Smooth muscle cell (in vitro differentiated cells): ENCODE measurements at regions not wholly inside any gene's neighbourhood (a gene's known extent, or its start where the extent isn't known, plus 50 kb on each side); places are given as distances from the start of the nearest gene placed in this dataset.

Source experiments
- DNase-seq: peaks from one replicate; lab custom pipeline; 2025; ENCODE audit not compliant: unreplicated experiment; lab: John Stamatoyannopoulos, UW
- H2AFZ ChIP-seq: fragments of 200-600 bp; sonication (generic); 2 replicates; pipeline ENCODE4 v1.6.0; 2016; ENCODE audit warnings: antibody characterized with exemption, low read depth, mild to moderate bottlenecking
- H3F3A ChIP-seq: fragments of 200-600 bp; sonication (generic); 2 replicates; pipeline ENCODE4 v1.6.0; 2017; ENCODE audit warnings: antibody characterized with exemption, low read depth
- H3K27ac ChIP-seq: fragments of 200-600 bp; sonication (generic); 2 replicates; pipeline ENCODE4 v1.5.1; 2016; ENCODE audit warnings: low read depth, mild to moderate bottlenecking
- H3K27me3 ChIP-seq: fragments of 200-600 bp; sonication (generic); 2 replicates; pipeline ENCODE4 v1.6.1; 2016; ENCODE audit warnings: low read depth, mild to moderate bottlenecking
- H3K36me3 ChIP-seq: fragments of 200-600 bp; sonication (generic); 2 replicates; pipeline ENCODE4 v1.5.1; 2016; ENCODE audit warnings: low read depth
- H3K4me1 ChIP-seq: fragments of 200-600 bp; sonication (generic); 2 replicates; pipeline ENCODE4 v1.5.1; 2016; ENCODE audit warnings: low read depth
- H3K4me2 ChIP-seq: fragments of 200-600 bp; sonication (generic); 2 replicates; pipeline ENCODE4 v1.6.0; 2016; ENCODE audit warnings: mild to moderate bottlenecking
- H3K4me3 ChIP-seq: fragments of 200-600 bp; sonication (generic); 2 replicates; pipeline ENCODE4 v1.5.1; 2016; ENCODE audit warnings: mild to moderate bottlenecking
- H3K79me2 ChIP-seq: fragments of 200-600 bp; sonication (generic); 2 replicates; pipeline ENCODE4 v1.6.0; 2016; ENCODE audit warnings: low read depth, mild to moderate bottlenecking
- H3K9ac ChIP-seq: fragments of 200-600 bp; sonication (generic); 2 replicates; pipeline ENCODE4 v1.6.0; 2016; ENCODE audit warnings: low read depth
- H3K9me3 ChIP-seq: fragments of 200-600 bp; sonication (generic); replicated peaks from 2 replicates; pipeline ENCODE4 v1.5.1; 2016; ENCODE audit warnings: low read depth
- H4K20me1 ChIP-seq: fragments of 200-600 bp; sonication (generic); 2 replicates; pipeline ENCODE4 v1.6.0; 2016; ENCODE audit warnings: low read depth
- CTCF ChIP-seq: fragments of 200-600 bp; sonication (generic); IDR thresholded peaks from 2 replicates; pipeline ENCODE4 v1.5.1; 2017; ENCODE audit warnings: borderline replicate concordance, mild to moderate bottlenecking, antibody characterized with exemption; ENCODE audit not compliant: insufficient read depth, poor library complexity, severe bottlenecking
- WGBS: methylation state at CpG from one replicate; pipeline ENCODE4 v1.1.7; 2016; ENCODE audit warnings: low lambda C conversion rate; 5-methylcytosine and 5-hydroxymethylcytosine counted together

GRCh38 chr11:37286890-37287289 lies 688.9 kb upstream of the RAG2 start:
- Histone ChIP-seq H3K9me3 (no peaks in the 10 kb centered on the region), H3K79me2 (no peaks in the 10 kb centered on the region), H2AFZ (no peak overlapping the region), H3F3A (no peaks in the 10 kb centered on the region), H3K4me3 (no peak overlapping the region), H3K27me3 (no peaks in the 10 kb centered on the region), H3K9ac (no peak overlapping the region), H3K36me3 (no peaks in the 10 kb centered on the region), H3K27ac (no peak overlapping the region), H4K20me1 (no peaks in the 10 kb centered on the region), H3K4me1 (no peaks in the 10 kb centered on the region), H3K4me2 (no peak overlapping the region)
- TF ChIP-seq CTCF: no peak
- WGBS: 84% methylated on average over 3 of the region's 3 CpGs
- DNase-seq: no peak

GRCh38 chr11:37282367-37282766 lies 684.3 kb upstream of the RAG2 start:
- H3K9ac ChIP-seq: no peak overlapping the region
- H3K4me3 ChIP-seq: no peak overlapping the region
- no peaks in the 10 kb centered on the region for H3K27me3 ChIP-seq
- no peaks in the 10 kb centered on the region for H3F3A ChIP-seq
- H3K4me2 ChIP-seq: no peak overlapping the region
- no peaks in the 10 kb centered on the region for H3K36me3 ChIP-seq
- no peak overlapping the region for H3K27ac ChIP-seq
- TF ChIP-seq CTCF: no peak
- no peak overlapping the region for H2AFZ ChIP-seq
- no peaks in the 10 kb centered on the region for H3K9me3 ChIP-seq
- H3K79me2 ChIP-seq: no peaks in the 10 kb centered on the region
- no peaks in the 10 kb centered on the region for H3K4me1 ChIP-seq
- no peaks in the 10 kb centered on the region for H4K20me1 ChIP-seq
- DNase-seq: no peak

- no peaks in the 10 kb centered on the region for H4K20me1 ChIP-seq
- no peak overlapping the region for H3K27ac ChIP-seq
- H3K4me2 ChIP-seq: no peak overlapping the region
- TF ChIP-seq CTCF: no peak
- no peaks in the 10 kb centered on the region for H3F3A ChIP-seq
- WGBS: 90% methylated on average over 2 of the region's 2 CpGs
- no peaks in the 10 kb centered on the region for H3K4me1 ChIP-seq
- H2AFZ ChIP-seq: no peak overlapping the region
- no peak for DNase-seq
- no peak overlapping the region for H3K4me3 ChIP-seq
- H3K27me3 ChIP-seq: no peaks in the 10 kb centered on the region
- H3K79me2 ChIP-seq: no peaks in the 10 kb centered on the region
- H3K36me3 ChIP-seq: no peaks in the 10 kb centered on the region
- H3K9ac ChIP-seq: no peak overlapping the region
- no peaks in the 10 kb centered on the region for H3K9me3 ChIP-seq
Measured at GRCh38 chr11:37280200-37280599, 682.2 kb upstream of the RAG2 start.

- no peak for TF ChIP-seq CTCF
- H3K4me3 ChIP-seq: no peak overlapping the region
- no peak overlapping the region for H3K27ac ChIP-seq
- H3K27me3 ChIP-seq: no peaks in the 10 kb centered on the region
- H3K79me2 ChIP-seq: no peaks in the 10 kb centered on the region
- H3K4me2 ChIP-seq: no peak overlapping the region
- no peaks in the 10 kb centered on the region for H3K36me3 ChIP-seq
- no peak for DNase-seq
- H3K4me1 ChIP-seq: no peaks in the 10 kb centered on the region
- H3K9ac ChIP-seq: no peak overlapping the region
- no peaks in the 10 kb centered on the region for H4K20me1 ChIP-seq
- H3F3A ChIP-seq: no peaks in the 10 kb centered on the region
- H2AFZ ChIP-seq: no peak overlapping the region
- no peaks in the 10 kb centered on the region for H3K9me3 ChIP-seq
- whole genome bisulfite sequencing: 93% methylated on average over 3 of the region's 3 CpGs
Measured at GRCh38 chr11:37277896-37278465, 679.9 kb upstream of the RAG2 start.
